Liver (tissue), 8 donors: ENCODE measurements at regions not wholly inside any gene's neighbourhood (a gene's known extent, or its start where the extent isn't known, plus 50 kb on each side); places are given as distances from the start of the nearest gene placed in this dataset.

Experiments used
- DNase-seq: peaks from one replicate; pipeline ENCODE4 v3.0.0-alpha.2; 2017; ENCODE audit warnings: low spot score
- H3K27ac ChIP-seq, 2 donors: one replicate each; pipeline ENCODE4 v1.7.0; 2013; ENCODE audit warnings: inconsistent platforms in 2 of 2, low read length in 2 of 2, control low read depth in 1 of 2, low read depth in 1 of 2, mild to moderate bottlenecking in 1 of 2
- H3K27me3 ChIP-seq, 4 donors: one replicate each; pipeline versions ENCODE4 v1.6.1 to v1.7.0; 2013; ENCODE audit warnings: low read length in 3 of 4, inconsistent platforms in 1 of 4, mild to moderate bottlenecking in 1 of 4, moderate library complexity in 1 of 4; ENCODE audit not compliant: control insufficient read depth in 4 of 4, insufficient read depth in 4 of 4
- H3K36me3 ChIP-seq, 4 donors: one replicate each; pipeline versions ENCODE4 v1.6.1 to v1.7.0; 2013; ENCODE audit warnings: low read length in 3 of 4, mild to moderate bottlenecking in 3 of 4, low read depth in 1 of 4, moderate library complexity in 1 of 4; ENCODE audit not compliant: control insufficient read depth in 4 of 4, insufficient read depth in 3 of 4
- H3K4me1 ChIP-seq, 4 donors: one replicate each; pipeline versions ENCODE4 v1.6.1 to v1.7.0; 2013; ENCODE audit warnings: low read length in 3 of 4, mild to moderate bottlenecking in 3 of 4, moderate library complexity in 1 of 4; ENCODE audit not compliant: control insufficient read depth in 4 of 4, insufficient read depth in 4 of 4
- H3K4me3 ChIP-seq, 3 donors: one replicate each; pipeline versions ENCODE4 v1.6.1 to v1.7.0; 2013; ENCODE audit warnings: low read length in 3 of 3, control low read depth in 1 of 3, low read depth in 1 of 3, mild to moderate bottlenecking in 1 of 3
- H3K9ac ChIP-seq, 2 donors: one replicate each; pipeline ENCODE4 v1.7.0; 2013; ENCODE audit warnings: low read length in 2 of 2, mild to moderate bottlenecking in 2 of 2, moderate library complexity in 2 of 2, control low read depth in 1 of 2, low read depth in 1 of 2
- H3K9me3 ChIP-seq, 4 donors: one replicate each; pipeline versions ENCODE4 v1.6.1 to v1.7.0; 2013; ENCODE audit warnings: low read length in 3 of 4; ENCODE audit not compliant: control insufficient read depth in 4 of 4
- EGR1 ChIP-seq, 2 donors: IDR thresholded peaks; 2 replicates each; pipeline ENCODE4 v1.6.1; 2016 to 2018; ENCODE audit warnings: antibody characterized with exemption in 2 of 2, low read depth in 2 of 2
- FOXA1 ChIP-seq: IDR thresholded peaks from 2 replicates; pipeline ENCODE4 v1.6.1; 2016; ENCODE audit warnings: antibody characterized with exemption
- FOXA2 ChIP-seq: IDR thresholded peaks from 2 replicates; pipeline ENCODE4 v1.6.1; 2016; ENCODE audit warnings: antibody characterized with exemption
- GABPA ChIP-seq, 2 donors: IDR thresholded peaks in 1 of 2; conservative IDR thresholded peaks in 1 of 2; 2 replicates each; pipeline ENCODE4 v1.6.1; 2016; ENCODE audit warnings: antibody characterized with exemption in 2 of 2, mild to moderate bottlenecking in 1 of 2, moderate library complexity in 1 of 2
- HNF4A ChIP-seq, 2 donors: conservative IDR thresholded peaks; 2 replicates each; pipeline ENCODE4 v1.6.1; 2016; ENCODE audit warnings: antibody characterized with exemption in 2 of 2, mild to moderate bottlenecking in 2 of 2
- HNF4G ChIP-seq: IDR thresholded peaks from 2 replicates; pipeline ENCODE4 v1.6.1; 2016; ENCODE audit warnings: antibody characterized with exemption
- JUND ChIP-seq, 2 donors: IDR thresholded peaks; 2 replicates each; pipeline ENCODE4 v1.6.1; 2016; ENCODE audit warnings: antibody characterized with exemption in 2 of 2
- NR2F2 ChIP-seq: IDR thresholded peaks from 2 replicates; pipeline ENCODE4 v1.6.1; 2016; ENCODE audit warnings: antibody characterized with exemption
- RAD21 ChIP-seq, 2 donors: IDR thresholded peaks; 2 replicates each; pipeline ENCODE4 v1.6.1; 2016; ENCODE audit warnings: antibody characterized with exemption in 2 of 2, mild to moderate bottlenecking in 2 of 2
- RXRA ChIP-seq, 2 donors: IDR thresholded peaks; 2 replicates each; pipeline ENCODE4 v1.6.1; 2017 to 2018; ENCODE audit warnings: antibody characterized with exemption in 2 of 2, mild to moderate bottlenecking in 1 of 2
- SP1 ChIP-seq: IDR thresholded peaks from 2 replicates; pipeline ENCODE4 v1.6.1; 2018; ENCODE audit warnings: antibody characterized with exemption, mild to moderate bottlenecking
- TAF1 ChIP-seq: conservative IDR thresholded peaks from 2 replicates; pipeline ENCODE4 v1.6.1; 2016; ENCODE audit warnings: antibody characterized with exemption, mild to moderate bottlenecking
- YY1 ChIP-seq: IDR thresholded peaks from 2 replicates; pipeline ENCODE4 v1.6.1; 2016; ENCODE audit warnings: antibody characterized with exemption, mild to moderate bottlenecking
- WGBS: extraction: QIAGEN DNeasy Blood & Tissue Kit; methylation state at CpG from one replicate; pipeline ENCODE4 v1.1.7; 2013; 5-methylcytosine and 5-hydroxymethylcytosine counted together
- TF ChIP-seq, protein P1 (sequence below): IDR thresholded peaks from 2 replicates; pipeline ENCODE4 v1.6.1; 2016; ENCODE audit warnings: antibody characterized with exemption
- TF ChIP-seq, protein P2 (sequence below): fragments of 150-350 bp; IDR thresholded peaks from 2 replicates; pipeline ENCODE4 v1.5.1; 2017; ENCODE audit warnings: improper control_type of control experiment, low read depth, low read length; ENCODE audit not compliant: missing input control
- TF ChIP-seq, protein P3 (sequence below): IDR thresholded peaks from 2 replicates; pipeline ENCODE4 v1.6.1; 2016; ENCODE audit warnings: antibody characterized with exemption, mild to moderate bottlenecking
- TF ChIP-seq, protein P4 (sequence below): IDR thresholded peaks from 2 replicates; pipeline ENCODE4 v1.6.1; 2016; ENCODE audit warnings: antibody characterized with exemption
- donor health status: healthy.
- donor health status: healthy.
- donor health status: healthy.
- donor health status: healthy.
- donor health status: healthy.

DNA sequence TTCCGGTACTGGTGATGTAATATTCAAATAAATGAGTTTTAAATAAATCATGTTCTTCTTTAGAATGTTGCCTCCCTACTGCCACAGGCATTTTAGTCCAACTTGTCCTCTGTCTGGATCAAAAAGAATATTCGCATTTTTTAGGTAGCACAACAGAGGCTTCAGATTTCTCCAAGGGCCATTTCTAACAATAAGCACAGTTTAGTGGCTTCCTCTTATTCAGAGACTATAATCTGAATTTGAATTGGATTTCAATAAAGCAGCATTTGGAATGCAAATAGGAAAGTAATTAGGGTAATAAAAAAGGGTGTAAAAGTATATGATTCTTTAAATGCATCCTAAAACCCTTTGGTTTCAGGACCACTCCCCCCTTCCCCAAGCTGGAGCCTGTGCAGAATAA lies 167.9 kb upstream of the GLRA2 start:
- Histone ChIP-seq H3K4me3 (no peak overlapping the region), H3K27ac (no peak overlapping the region), H3K4me1 (no peaks in the 10 kb centered on the region), H3K9me3 (no peaks in the 10 kb centered on the region), H3K9ac (no peak overlapping the region), H3K27me3 (no peaks in the 10 kb centered on the region), H3K36me3 (no peaks in the 10 kb centered on the region)
- TF ChIP-seq RXRA (IDR thresholded peaks at IDR 0.05) (no peak), SP1 (no peak), RAD21 (IDR thresholded peaks at IDR 0.05) (no peak), GABPA (IDR thresholded peaks at IDR 0.05 in 1 of 2, conservative IDR thresholded peaks at IDR 0.05 in 1 of 2) (no peak), EGR1 (IDR thresholded peaks at IDR 0.05; ENCODE audit: low read depth in 2 of 2) (no peak), YY1 (no peak)
- TF ChIP-seq, protein P1, sequence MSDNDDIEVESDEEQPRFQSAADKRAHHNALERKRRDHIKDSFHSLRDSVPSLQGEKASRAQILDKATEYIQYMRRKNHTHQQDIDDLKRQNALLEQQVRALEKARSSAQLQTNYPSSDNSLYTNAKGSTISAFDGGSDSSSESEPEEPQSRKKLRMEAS, result no peak
- TF ChIP-seq, protein P2, sequence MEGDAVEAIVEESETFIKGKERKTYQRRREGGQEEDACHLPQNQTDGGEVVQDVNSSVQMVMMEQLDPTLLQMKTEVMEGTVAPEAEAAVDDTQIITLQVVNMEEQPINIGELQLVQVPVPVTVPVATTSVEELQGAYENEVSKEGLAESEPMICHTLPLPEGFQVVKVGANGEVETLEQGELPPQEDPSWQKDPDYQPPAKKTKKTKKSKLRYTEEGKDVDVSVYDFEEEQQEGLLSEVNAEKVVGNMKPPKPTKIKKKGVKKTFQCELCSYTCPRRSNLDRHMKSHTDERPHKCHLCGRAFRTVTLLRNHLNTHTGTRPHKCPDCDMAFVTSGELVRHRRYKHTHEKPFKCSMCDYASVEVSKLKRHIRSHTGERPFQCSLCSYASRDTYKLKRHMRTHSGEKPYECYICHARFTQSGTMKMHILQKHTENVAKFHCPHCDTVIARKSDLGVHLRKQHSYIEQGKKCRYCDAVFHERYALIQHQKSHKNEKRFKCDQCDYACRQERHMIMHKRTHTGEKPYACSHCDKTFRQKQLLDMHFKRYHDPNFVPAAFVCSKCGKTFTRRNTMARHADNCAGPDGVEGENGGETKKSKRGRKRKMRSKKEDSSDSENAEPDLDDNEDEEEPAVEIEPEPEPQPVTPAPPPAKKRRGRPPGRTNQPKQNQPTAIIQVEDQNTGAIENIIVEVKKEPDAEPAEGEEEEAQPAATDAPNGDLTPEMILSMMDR, result no peak
- no peak for DNase-seq
- WGBS, result 75% methylated on average over 2 of the region's 2 CpGs

DNA sequence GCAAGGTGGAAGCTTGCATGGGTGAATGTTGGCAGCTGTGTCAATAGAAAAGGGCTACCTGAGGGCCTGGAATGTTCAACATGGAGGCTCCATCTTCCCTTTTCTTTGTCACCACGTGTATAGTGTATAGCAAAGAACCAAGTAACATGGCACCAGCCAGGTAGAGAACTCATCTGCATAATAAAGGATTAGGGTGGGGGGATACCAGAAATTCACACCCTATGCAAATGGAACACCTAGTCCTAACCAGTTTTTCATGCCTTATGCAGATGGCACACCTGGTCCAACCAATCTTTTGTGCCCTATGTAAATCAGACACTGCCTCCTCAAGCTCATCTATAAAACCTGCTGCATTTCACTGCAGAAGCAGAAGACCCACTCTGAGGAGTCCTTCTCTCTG lies 169.6 kb upstream of the GLRA2 start:
- no peak overlapping the region for H3K27ac ChIP-seq
- H3K9ac ChIP-seq, result no peak overlapping the region
- H3K4me1 ChIP-seq, result no peaks in the 10 kb centered on the region
- 22% methylated on average over 1 of the region's 1 CpG for WGBS
- DNase-seq, result no peak
- TF ChIP-seq YY1 (no peak), HNF4A (conservative IDR thresholded peaks at IDR 0.05) (no peak), FOXA2 (no peak), NR2F2 (no peak), SP1 (no peak), JUND (IDR thresholded peaks at IDR 0.05) (no peak), RXRA (IDR thresholded peaks at IDR 0.05) (no peak), HNF4G (no peak)
- TF ChIP-seq, protein P2, result no peak
- no peak overlapping the region for H3K4me3 ChIP-seq
- H3K9me3 ChIP-seq, result no peaks in the 10 kb centered on the region
- H3K36me3 ChIP-seq, result no peaks in the 10 kb centered on the region
- H3K27me3 ChIP-seq, result no peaks in the 10 kb centered on the region

DNA sequence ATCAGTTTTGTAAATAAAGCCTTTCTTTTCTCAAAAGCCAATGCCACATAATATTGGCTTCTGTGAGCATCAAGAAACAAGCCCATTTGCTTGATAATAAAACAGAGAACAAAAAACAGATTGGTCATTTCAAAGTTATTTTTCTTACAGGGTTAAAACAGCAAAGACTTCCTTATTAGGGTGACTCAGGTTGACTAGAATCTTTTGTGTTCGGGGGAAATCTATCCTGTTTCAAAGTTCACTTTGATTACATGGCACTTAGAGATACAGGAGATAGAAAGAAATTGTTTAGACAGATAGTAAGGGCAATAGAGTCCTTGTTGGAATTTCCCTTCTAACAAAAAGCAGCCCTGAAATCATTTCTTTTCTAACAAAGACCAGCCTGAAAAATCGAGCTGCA lies 170.0 kb upstream of the GLRA2 start:
- no peaks in the 10 kb centered on the region for H3K9me3 ChIP-seq
- 11% methylated on average over 2 of the region's 2 CpGs for WGBS
- H3K36me3 ChIP-seq, result no peaks in the 10 kb centered on the region
- no peak for DNase-seq
- no peaks in the 10 kb centered on the region for H3K4me1 ChIP-seq
- H3K27ac ChIP-seq, result no peak overlapping the region
- no peaks in the 10 kb centered on the region for H3K27me3 ChIP-seq
- H3K4me3 ChIP-seq, result no peak overlapping the region
- H3K9ac ChIP-seq, result no peak overlapping the region
- TF ChIP-seq HNF4G (no peak), RAD21 (IDR thresholded peaks at IDR 0.05) (no peak), FOXA2 (no peak), RXRA (IDR thresholded peaks at IDR 0.05) (no peak), SP1 (no peak), YY1 (no peak), EGR1 (IDR thresholded peaks at IDR 0.05; ENCODE audit: low read depth in 2 of 2) (no peak), FOXA1 (no peak), HNF4A (conservative IDR thresholded peaks at IDR 0.05) (no peak), TAF1 (no peak), GABPA (IDR thresholded peaks at IDR 0.05 in 1 of 2, conservative IDR thresholded peaks at IDR 0.05 in 1 of 2) (no peak)
- TF ChIP-seq, protein P3, sequence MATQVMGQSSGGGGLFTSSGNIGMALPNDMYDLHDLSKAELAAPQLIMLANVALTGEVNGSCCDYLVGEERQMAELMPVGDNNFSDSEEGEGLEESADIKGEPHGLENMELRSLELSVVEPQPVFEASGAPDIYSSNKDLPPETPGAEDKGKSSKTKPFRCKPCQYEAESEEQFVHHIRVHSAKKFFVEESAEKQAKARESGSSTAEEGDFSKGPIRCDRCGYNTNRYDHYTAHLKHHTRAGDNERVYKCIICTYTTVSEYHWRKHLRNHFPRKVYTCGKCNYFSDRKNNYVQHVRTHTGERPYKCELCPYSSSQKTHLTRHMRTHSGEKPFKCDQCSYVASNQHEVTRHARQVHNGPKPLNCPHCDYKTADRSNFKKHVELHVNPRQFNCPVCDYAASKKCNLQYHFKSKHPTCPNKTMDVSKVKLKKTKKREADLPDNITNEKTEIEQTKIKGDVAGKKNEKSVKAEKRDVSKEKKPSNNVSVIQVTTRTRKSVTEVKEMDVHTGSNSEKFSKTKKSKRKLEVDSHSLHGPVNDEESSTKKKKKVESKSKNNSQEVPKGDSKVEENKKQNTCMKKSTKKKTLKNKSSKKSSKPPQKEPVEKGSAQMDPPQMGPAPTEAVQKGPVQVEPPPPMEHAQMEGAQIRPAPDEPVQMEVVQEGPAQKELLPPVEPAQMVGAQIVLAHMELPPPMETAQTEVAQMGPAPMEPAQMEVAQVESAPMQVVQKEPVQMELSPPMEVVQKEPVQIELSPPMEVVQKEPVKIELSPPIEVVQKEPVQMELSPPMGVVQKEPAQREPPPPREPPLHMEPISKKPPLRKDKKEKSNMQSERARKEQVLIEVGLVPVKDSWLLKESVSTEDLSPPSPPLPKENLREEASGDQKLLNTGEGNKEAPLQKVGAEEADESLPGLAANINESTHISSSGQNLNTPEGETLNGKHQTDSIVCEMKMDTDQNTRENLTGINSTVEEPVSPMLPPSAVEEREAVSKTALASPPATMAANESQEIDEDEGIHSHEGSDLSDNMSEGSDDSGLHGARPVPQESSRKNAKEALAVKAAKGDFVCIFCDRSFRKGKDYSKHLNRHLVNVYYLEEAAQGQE, result no peak
- TF ChIP-seq, protein P2, result no peak
- TF ChIP-seq, protein P4, sequence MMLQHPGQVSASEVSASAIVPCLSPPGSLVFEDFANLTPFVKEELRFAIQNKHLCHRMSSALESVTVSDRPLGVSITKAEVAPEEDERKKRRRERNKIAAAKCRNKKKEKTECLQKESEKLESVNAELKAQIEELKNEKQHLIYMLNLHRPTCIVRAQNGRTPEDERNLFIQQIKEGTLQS, result no peak
